HG03575 (cell line): ENCODE measurements at regions not wholly inside any gene's neighbourhood (a gene's known extent, or its start where the extent isn't known, plus 50 kb on each side); places are given as distances from the start of the nearest gene placed in this dataset.

Source experiments
- ATAC-seq: cut with Tn5 transposase; IDR thresholded peaks from one replicate; pipeline ENCODE4 v1.9.1; 2021; ENCODE audit not compliant: unreplicated experiment, insufficient number of reproducible peaks, low FRiP score; ENCODE audit errors: extremely low read depth

GRCh38 chr9:79163544-79163943, 408.2 kb upstream of the TLE4 start:
- ATAC-seq: no peak

DNA sequence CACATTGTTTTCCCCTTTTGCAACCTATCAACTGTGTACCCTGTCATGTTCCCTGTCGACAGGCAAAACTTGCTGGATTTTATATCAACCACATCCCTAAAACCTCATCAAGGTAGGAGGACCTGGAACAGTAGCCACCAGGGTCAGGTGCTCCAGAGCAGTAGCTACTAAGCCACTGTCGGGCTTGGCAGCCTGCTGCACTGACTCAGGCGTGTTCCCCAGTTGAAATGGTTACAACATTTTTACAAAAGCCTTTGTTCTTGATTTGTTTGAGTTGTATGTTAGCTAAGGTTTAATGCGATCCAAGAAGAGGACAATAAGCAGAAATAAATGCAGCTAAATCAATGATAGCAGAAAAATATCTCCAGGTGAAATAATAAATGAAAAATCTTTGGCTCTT, 407.4 kb upstream of the TLE4 start:
- ATAC-seq: no peak

- ATAC-seq: no peak
These were observed 406.6 kb upstream of the TLE4 start for GRCh38 chr9:79165020-79165780.

DNA sequence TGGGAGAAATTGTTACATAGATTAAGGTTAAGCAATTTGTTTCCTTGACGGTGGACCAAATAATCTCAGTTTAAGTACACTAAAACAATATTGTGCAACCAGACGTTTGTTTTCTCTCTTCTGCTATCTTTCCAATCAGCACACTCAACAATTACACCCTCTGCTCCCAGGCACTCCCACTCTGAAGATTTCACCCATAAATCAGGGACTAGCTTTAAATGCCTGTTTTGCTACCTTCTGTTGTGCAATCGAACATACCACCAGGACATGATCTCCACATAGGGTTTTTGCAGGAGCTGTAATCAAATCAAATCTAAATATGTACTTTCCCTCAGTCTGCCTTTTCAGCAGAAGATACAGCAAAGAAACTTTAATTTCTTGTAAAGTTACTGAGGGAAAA, 405.8 kb upstream of the TLE4 start:
- ATAC-seq: no peak

- ATAC-seq: no peak
These were observed 401.1 kb upstream of the TLE4 start for GRCh38 chr9:79170643-79171042.

- ATAC-seq: no peak
These were observed 397.8 kb upstream of the TLE4 start for GRCh38 chr9:79173932-79174331.

DNA sequence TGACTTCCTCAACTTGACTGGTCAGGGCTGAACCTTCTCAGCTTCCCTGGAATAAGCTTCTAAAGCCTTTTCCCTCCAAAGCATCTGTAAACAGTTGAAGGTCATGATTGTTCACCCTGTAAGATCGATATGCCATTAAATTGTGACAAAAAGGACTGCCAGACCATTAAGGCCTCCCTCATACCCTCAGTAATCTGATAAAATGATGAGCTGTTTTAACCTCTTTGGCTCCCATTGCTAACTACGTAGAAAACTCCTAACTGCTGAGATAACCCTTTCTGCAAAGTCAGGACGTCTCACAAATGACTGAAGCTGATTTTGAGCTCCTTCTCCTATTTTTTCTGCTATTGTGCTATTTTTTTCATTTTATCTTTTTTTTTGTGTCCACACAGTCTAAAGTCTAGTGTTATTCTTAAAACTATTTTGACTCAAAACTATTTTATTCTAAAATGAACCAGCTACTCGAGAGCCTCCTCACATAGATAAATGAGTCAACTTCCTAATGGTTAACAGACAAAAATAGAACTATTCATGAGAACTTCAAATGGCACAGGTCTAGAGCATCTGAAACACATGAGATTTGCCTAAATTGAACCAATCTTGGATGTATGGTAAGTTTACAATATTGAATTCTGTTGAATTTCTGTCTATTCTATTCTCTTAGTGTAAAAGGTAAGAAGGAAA, 395.6 kb upstream of the TLE4 start:
- no peak for ATAC-seq

- no peak for ATAC-seq
These were observed 386.9 kb upstream of the TLE4 start for GRCh38 chr9:79184831-79185230.

DNA sequence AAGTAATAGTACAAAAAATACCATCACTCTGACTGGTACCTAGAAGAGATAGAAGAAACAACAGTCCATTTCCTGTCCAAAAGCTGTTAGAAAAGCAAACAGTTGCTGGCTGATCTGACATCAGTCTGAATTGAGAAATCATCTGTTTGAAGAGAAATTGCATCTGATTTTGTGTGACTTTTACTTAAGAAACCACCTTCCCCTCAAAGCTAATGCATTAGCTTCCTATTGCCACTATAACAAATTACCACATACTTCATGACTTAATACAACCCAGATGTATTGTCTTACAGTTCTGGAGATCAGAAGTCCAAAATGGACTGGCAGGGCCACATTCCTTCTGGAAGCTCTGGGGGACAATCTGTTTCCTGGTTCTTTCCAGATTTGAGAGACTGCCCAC, 385.9 kb upstream of the TLE4 start:
- ATAC-seq: no peak

- ATAC-seq: no peak
These were observed 382.2 kb upstream of the TLE4 start for GRCh38 chr9:79189511-79189924.

GRCh38 chr9:79193001-79193400, 378.8 kb upstream of the TLE4 start:
- no peak for ATAC-seq

GRCh38 chr9:79193501-79194223, 378.1 kb upstream of the TLE4 start:
- no peak for ATAC-seq

- no peak for ATAC-seq
These were observed 375.9 kb upstream of the TLE4 start for GRCh38 chr9:79195879-79196278.

DNA sequence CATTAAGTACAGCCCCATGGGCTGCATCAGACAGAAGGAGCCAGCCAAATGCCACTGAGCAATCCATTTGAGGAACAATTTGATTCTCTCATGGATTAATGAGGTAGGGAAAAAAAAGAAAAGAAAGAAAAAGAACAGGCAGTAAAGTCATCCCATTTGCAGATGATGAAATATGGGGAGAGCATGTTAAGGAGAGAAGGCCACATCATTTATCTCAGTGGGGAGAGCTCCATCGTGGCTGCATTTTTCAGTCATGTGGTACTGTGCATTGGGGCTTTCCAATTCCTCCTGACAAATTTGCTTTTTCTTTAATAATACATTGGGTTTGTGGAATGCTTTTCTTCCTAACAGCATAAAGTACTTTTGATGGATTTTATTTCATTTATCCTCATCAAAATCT, 375.2 kb upstream of the TLE4 start:
- ATAC-seq: no peak

DNA sequence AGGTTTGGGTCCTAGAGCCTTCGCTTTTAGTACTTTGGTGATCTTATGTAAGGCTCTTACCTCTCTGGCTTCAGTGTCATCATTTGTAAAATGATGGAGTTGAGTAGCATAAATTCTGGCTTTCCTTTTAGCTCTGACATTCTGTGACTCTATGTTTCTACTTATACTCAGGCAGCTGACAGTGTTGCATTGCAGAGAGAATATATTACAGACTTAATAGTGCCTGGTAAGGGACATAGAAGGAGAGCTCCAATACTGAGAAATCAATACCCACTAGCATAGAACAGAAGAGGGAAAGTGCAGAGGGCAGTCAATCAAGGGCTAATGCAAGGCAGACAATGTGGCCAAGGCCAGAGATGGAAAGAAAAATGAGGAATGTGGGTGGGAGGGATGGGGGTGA, 371.4 kb upstream of the TLE4 start:
- ATAC-seq: no peak

- no peak for ATAC-seq
These were observed 370.1 kb upstream of the TLE4 start for GRCh38 chr9:79201636-79202035.

- ATAC-seq: no peak
These were observed 362.9 kb upstream of the TLE4 start for GRCh38 chr9:79208791-79209396.

- no peak for ATAC-seq
These were observed 361.1 kb upstream of the TLE4 start for GRCh38 chr9:79210541-79211243.
